ENCODE measurements at regions not wholly inside any gene's neighbourhood (a gene's known extent, or its start where the extent isn't known, plus 50 kb on each side); places are given as distances from the start of the nearest gene placed in this dataset.

DNA sequence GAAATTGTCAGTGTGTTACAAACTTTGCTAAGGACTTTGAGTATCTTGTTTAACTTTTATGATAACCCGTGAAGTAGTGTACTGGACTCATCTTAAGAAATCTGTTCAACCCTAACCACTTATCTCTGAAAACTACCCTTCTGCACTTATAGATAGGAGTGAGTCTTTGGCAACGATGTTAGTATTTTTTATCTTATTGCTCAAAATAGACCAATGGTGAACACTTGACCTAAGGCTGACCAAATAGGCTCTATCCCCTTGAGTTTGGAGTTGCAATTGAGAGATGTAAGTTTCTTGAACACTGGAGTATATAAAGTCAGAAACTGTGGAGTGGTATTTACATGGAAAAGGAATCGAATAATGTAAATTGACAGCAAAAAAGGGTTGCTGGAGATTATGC lies 786.1 kb downstream of the TMTC2 start:
- no peak overlapping the region for H4K8ac ChIP-seq (ENCODE audit: extremely low read depth, insufficient read depth, low read length)
- H4K5ac ChIP-seq (ENCODE audit: insufficient read length, low read depth, low read length), result no peak overlapping the region
- no peak overlapping the region for H3K4ac ChIP-seq (replicated peaks; ENCODE audit: insufficient read length, low read depth, low read length)
- H2BK20ac ChIP-seq (ENCODE audit: low read length), result no peak overlapping the region
- H2BK5ac ChIP-seq (ENCODE audit: low read depth, low read length), result no peak overlapping the region
- H3K23me2 ChIP-seq (ENCODE audit: low read depth, low read length), result no peaks in the 10 kb centered on the region
- no peak overlapping the region for H2AFZ ChIP-seq (ENCODE audit: low read length)
- H3K9me3 ChIP-seq (ENCODE audit: insufficient read depth in 2 of 2, low read depth in 1 of 2, low read length in 1 of 2), result no peaks in the 10 kb centered on the region
- no peaks in the 10 kb centered on the region for H3K36me3 ChIP-seq (ENCODE audit: control insufficient read depth in 2 of 4, insufficient read depth in 4 of 4, low read length in 3 of 4)
- no peak overlapping the region for H2BK12ac ChIP-seq (ENCODE audit: low read depth, low read length)
- no peak overlapping the region for H3K4me3 ChIP-seq (ENCODE audit: extremely low read depth in 1 of 4, insufficient read depth in 2 of 4, low read depth in 3 of 4, low read length in 4 of 4)
- no peaks in the 10 kb centered on the region for H3K4me1 ChIP-seq (replicated peaks in 1 of 4; ENCODE audit: control insufficient read depth in 3 of 4, insufficient read depth in 4 of 4, low read length in 3 of 4)
- H3K4me2 ChIP-seq (ENCODE audit: insufficient read depth in 1 of 2, low read depth in 2 of 2, low read length in 2 of 2), result no peak overlapping the region
- WGBS, 2 experiments (ENCODE audit: extremely low coverage in 1 of 2, insufficient coverage in 1 of 2, insufficient read length in 1 of 2, insufficient replicate concordance in 2 of 2, low coverage in 1 of 2, low lambda C conversion rate in 2 of 2, missing lambda C conversion rate in 1 of 2), result 88% methylated on average over 3 of the region's 3 CpGs; no CpG with 5 or more reads in 1 of the 2 experiments
- ChIA-PET CTCF (ENCODE audit: partially characterized antibody) (interaction anchor here (2.3 to 2.4 kb wide), 2 partner anchors 9 to 354 kb away, joined by 5 read pairs; no protein-coding TSS in a partner anchor), POLR2A (ENCODE audit: partially characterized antibody) (no interaction called here)
- H3K27ac ChIP-seq (ENCODE audit: low read depth, low read length), result no peak overlapping the region
- FAIRE-seq (no peak), DNase-seq (ENCODE audit: low read depth in 1 of 2, low spot score in 2 of 2) (no peak)
- H3K9ac ChIP-seq (replicated peaks in 1 of 4; ENCODE audit: extremely low read depth in 1 of 4, low read depth in 3 of 4, low read length in 3 of 4), result no peak overlapping the region
- no peaks in the 10 kb centered on the region for H3K27me3 ChIP-seq (replicated peaks in 1 of 4; ENCODE audit: control insufficient read depth in 3 of 4, extremely low read depth in 1 of 4, insufficient read depth in 3 of 4, low read length in 3 of 4)
- no peak for TF ChIP-seq RNF2 (IDR thresholded peaks at IDR 0.05; ENCODE audit: borderline replicate concordance, low read depth, low read length, missing control alignments, poor library complexity, severe bottlenecking)
- no peak for TF ChIP-seq TAF7 (optimal IDR thresholded peaks at IDR 0.05; ENCODE audit: borderline replicate concordance, low read depth, low read length)
- no peak for TF ChIP-seq RBBP5 (IDR thresholded peaks at IDR 0.05; ENCODE audit: borderline replicate concordance, low read depth, low read length)
- TF ChIP-seq, protein P1, sequence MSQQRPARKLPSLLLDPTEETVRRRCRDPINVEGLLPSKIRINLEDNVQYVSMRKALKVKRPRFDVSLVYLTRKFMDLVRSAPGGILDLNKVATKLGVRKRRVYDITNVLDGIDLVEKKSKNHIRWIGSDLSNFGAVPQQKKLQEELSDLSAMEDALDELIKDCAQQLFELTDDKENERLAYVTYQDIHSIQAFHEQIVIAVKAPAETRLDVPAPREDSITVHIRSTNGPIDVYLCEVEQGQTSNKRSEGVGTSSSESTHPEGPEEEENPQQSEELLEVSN (IDR thresholded peaks at IDR 0.05), result no peak
- TF ChIP-seq, protein P2, sequence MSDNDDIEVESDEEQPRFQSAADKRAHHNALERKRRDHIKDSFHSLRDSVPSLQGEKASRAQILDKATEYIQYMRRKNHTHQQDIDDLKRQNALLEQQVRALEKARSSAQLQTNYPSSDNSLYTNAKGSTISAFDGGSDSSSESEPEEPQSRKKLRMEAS (IDR thresholded peaks at IDR 0.05), result no peak
- TF ChIP-seq CTCF (IDR thresholded peaks at IDR 0.05; ENCODE audit: control extremely low read depth in 1 of 3, insufficient read depth in 1 of 3, low read depth in 1 of 3, low read length in 3 of 3), result no peak
- TF ChIP-seq CTBP2 (IDR thresholded peaks at IDR 0.05; ENCODE audit: borderline replicate concordance, insufficient read depth, insufficient read length, low read length), result no peak
- no peak for TF ChIP-seq JUND (IDR thresholded peaks at IDR 0.05; ENCODE audit: low read length)
- TF ChIP-seq YY1 (IDR thresholded peaks at IDR 0.05; ENCODE audit: low read depth, low read length), result no peak
- no peak overlapping the region for H3K14ac ChIP-seq (ENCODE audit: insufficient read length)
- H3K23ac ChIP-seq (ENCODE audit: insufficient read length), result no peak overlapping the region
- no peak overlapping the region for H4K91ac ChIP-seq (replicated peaks; ENCODE audit: insufficient read length, low read length)
- no peak overlapping the region for H2AK5ac ChIP-seq (ENCODE audit: low read depth, low read length)
- no peaks in the 10 kb centered on the region for H4K20me1 ChIP-seq (replicated peaks in 1 of 2; ENCODE audit: control insufficient read depth in 1 of 2, insufficient read depth in 2 of 2, low read length in 2 of 2)
- no peaks in the 10 kb centered on the region for H3K79me1 ChIP-seq (ENCODE audit: low read depth, low read length)
- no peak overlapping the region for H3K18ac ChIP-seq (ENCODE audit: extremely low read depth, low read length)
- no peak overlapping the region for H2BK120ac ChIP-seq (replicated peaks; ENCODE audit: low read depth, low read length)
- no peaks in the 10 kb centered on the region for H3K79me2 ChIP-seq (ENCODE audit: control insufficient read depth in 1 of 2, insufficient read depth in 2 of 2, low read length in 2 of 2)
- H2BK15ac ChIP-seq (ENCODE audit: low read length), result no peak overlapping the region
- H3K56ac ChIP-seq (replicated peaks; ENCODE audit: insufficient read length, low read depth, low read length), result no peak overlapping the region

Measured in H1 (cell line).